GM19324 (cell line): ENCODE measurements at regions not wholly inside any gene's neighbourhood (a gene's known extent, or its start where the extent isn't known, plus 50 kb on each side); places are given as distances from the start of the nearest gene placed in this dataset.
"Not testable (repeated sequence)": the region's sequence is repeated elsewhere in the genome, so short reads cannot be mapped to it uniquely, and the experiment has no call there.

ENCODE experiments used
- ATAC-seq: cut with Tn5 transposase; IDR thresholded peaks from one replicate; pipeline ENCODE4 v1.9.1; 2021; ENCODE audit warnings: mild to moderate bottlenecking, moderate library complexity; ENCODE audit not compliant: unreplicated experiment, low FRiP score

DNA sequence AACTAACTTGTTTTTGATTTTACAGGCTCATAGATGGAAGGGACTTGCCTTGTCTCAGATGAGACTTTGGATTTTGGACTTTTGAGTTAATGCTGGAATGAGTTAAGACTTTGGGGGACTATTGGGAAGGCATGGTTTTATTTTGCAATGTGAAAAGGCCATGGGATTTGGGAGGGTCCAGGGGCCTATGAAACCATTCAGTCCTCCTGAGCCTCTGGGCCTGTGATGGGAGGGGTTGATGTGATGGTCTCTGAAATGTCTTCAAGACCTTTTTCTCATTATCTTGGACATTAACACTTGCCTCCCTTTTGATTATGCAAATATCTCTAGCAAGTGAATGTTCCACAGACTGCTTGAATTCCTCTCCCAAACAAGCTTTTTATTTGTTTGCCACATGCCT lies 346.0 kb upstream of the DIPK2B start:
- not testable (repeated sequence) for ATAC-seq

GRCh38 chrX:45540181-45540580 lies 339.5 kb upstream of the DIPK2B start:
- ATAC-seq, result no peak

DNA sequence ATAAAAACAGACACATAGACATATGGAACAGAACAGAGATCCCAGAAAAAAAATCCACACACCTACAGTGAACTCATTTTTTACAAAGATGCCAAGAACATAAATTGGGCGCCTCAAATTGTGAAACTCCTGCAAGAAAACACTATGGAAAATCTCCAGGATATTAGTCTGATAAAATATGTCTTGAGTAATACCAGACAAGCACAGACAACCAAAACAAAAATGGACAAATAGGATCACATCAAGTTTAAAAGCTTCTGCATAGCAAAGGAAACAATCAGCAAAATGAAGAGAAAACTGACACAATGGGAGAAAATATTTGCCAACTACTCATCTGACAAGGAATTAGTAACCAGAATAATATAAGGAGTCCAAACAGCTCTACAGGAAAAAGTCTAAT lies 337.3 kb upstream of the DIPK2B start:
- ATAC-seq, result no peak

GRCh38 chrX:45527834-45528233 lies 327.2 kb upstream of the DIPK2B start:
- ATAC-seq, result no peak

DNA sequence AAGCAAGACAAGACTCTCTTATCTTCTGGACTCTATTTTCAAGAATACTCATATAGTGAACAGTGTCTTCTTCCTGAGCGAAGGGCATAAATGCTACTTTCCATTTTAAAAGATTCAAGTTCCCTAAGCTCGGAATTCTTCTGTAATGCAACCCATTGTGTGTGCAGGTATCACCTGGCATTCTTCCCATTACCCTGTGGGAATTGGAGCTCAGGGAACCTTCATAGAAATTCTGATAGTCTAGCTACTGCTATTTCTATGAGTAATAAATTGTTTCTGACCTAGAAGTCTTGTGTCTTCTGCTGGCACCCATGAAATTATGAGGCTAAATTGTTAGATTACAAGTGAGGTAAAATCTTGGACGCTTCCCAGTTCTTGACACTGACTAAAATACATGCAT lies 324.1 kb upstream of the DIPK2B start:
- no peak for ATAC-seq

- no peak for ATAC-seq
These were observed 323.6 kb upstream of the DIPK2B start for GRCh38 chrX:45524296-45524695.

DNA sequence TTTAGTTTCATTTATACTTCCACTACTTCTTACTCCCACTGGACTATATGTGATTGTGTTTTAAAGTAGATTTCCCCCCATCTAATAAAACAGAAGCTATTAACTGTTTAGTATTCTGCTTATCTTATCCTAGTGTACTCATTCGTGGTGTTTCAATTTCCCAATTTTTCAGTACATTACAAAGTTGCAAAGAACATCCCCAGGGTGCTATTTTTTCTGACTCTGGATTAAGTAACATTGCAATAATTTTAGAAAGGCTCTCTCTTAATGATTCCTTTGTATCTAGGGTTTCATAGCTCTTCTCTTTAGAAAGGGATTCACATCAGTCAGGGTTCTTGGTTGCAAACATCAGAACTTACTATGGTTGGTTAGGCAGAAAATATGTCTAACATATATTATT lies 317.9 kb upstream of the DIPK2B start:
- ATAC-seq, result no peak

- ATAC-seq, result no peak
These were observed 316.7 kb upstream of the DIPK2B start for GRCh38 chrX:45517090-45517973.

DNA sequence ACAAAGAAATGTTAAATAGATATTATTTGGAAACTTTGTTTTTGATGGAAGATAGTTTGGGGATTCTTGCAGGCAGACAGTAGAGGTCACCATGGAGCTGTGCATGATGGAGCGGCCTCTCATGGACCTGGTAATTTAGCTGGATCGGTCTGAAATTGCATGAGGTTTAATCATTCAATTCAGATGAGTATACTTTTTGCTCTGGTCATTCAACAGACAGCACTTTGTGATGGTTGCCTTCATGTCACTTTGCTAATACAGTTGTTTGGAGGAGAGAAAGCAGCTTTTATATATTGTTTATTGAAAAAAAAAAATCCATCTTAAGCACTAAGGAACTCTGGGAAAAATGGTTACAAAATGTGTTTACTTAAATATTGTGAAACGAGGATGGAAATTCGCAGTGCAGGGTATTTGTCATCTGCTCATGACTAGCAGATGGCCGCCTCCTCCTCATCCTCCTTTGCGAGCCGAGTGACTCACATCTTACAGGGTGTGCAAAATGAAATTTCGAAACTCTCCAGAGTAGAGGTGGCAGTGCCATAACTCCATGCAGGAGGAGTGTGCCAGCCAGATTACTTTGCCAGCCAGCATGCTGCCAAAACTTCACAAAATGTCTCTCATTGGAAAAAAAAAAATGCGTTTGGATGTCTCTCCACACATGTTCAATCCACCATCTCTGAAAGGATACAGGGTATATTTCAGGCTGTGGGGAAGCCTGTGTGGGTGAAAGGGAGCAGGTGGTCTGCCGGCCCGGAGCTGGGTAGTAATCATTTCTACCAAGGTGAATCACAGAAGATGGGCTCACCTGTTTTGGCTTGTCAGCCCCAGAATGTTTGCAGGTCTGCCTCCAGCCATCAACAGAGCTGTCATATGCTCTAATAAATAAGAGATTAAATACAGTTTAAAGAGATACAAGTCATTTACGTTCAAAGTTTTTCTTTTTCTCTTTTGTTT lies 314.9 kb upstream of the DIPK2B start:
- ATAC-seq, result no peak

- no peak for ATAC-seq
These were observed 312.4 kb upstream of the DIPK2B start for GRCh38 chrX:45513042-45513441.

GRCh38 chrX:45508454-45508853 lies 307.8 kb upstream of the DIPK2B start:
- ATAC-seq, result no peak

DNA sequence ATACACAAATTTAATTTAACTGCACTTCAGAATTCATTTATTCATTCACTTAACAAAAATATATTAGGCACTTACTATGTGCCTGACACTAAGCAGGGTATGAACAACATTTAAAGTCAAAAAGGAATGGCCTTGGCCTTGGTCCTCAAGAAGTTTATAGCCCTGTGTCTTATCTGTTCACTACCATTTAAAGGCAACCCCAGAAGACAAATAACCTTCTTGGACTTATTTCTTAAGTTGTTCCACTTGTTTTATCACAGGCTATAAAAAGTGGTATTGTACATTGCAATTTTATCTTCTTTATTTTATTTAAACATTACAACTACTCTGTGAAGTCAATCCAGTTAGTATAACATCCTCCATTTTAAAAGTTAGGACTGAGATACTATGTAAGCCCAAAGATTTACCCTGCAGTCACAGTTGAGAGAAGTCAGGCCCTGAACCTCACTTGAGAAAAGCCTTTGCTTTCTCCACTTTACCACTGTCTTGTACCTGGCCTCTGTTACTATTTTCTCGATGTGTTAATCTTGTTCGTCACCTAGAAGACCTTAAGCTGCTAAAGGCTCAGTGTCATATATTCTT lies 305.6 kb upstream of the DIPK2B start:
- no peak for ATAC-seq

- ATAC-seq, result no peak
These were observed 304.5 kb upstream of the DIPK2B start for GRCh38 chrX:45505214-45505613.

DNA sequence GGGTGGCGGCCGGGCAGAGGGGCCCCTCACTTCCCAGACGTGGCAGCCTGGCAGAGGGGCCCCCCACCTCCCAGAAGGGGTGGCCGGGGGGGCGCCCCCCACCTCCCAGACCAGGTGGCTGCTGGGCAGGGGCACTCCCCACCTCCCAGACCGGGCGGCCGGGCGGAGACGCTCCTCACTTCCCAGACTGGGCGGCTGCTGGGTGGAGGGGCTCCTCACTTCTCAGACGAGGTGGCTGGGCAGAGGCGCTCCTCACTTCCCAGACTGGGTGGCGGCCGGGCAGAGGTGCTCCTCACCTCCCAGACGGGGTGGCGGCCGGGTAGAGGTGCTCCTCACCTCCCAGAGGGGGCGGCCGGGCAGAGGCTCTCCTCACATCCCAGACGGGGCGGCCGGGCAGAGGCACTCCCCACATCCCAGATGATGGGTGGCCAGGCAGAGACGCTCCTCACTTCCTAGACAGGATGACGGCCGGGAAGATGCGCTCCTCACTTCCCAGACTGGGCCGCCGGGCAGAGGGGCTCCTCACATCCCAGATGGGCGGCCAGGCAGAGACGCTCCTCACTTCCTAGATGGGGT lies 303.2 kb upstream of the DIPK2B start:
- ATAC-seq, result not testable (repeated sequence)

DNA sequence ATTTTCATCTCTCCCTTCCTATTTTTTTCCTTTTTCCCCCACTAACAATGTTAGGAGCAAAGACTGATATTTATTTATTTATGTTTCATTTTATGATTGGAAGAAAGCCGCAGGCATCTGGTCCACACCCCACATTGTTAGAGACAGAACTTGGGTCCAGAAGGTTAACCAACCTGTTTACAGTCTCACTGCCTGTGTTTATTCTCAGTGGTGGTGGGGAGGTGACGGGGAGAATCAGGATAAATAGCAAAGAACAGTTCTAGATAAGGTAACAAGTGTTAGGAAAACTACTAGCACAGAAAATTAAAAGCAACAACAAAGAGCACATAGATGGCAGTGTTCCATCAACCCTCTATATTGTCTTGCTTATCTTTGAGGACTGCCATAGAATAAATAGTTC lies 301.7 kb upstream of the DIPK2B start:
- no peak for ATAC-seq

DNA sequence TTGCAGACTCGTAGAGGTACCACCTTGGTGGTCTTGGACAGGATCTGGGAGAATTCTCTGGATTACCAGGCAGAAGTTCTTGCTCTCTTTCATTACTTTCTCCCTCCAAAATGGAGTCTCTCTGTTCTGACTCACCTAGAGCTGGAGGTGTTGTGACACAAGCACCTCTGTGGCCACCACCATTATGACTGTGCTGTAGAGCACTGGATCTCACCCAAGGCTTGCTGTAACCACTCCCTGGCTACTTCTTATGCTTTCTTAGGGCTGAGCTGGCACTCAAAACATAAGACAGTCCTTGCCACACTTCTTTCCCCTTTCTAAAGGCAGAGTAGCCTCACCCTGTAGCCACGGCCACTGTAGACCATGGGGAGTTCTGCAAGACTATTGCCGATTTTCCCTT lies 296.6 kb upstream of the DIPK2B start:
- no peak for ATAC-seq

DNA sequence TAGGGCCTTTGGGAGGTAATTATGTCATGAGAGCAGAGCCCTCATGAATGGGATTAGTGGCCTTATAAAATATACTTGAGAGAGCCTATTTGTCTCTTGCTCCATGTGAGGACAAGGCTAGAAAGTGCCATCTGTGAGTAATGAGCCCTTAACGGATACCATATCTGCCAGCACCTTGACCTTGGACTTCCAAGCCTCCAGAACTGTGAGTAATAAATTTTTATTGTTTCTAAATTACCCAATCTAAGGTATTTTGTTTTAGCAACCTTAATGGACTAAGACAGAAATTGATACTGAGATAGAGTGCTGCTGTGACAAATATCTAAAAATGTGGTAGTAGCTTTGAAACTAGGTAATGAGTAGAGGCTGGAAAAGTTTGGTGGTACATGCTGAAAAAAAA lies 285.0 kb upstream of the DIPK2B start:
- no peak for ATAC-seq

DNA sequence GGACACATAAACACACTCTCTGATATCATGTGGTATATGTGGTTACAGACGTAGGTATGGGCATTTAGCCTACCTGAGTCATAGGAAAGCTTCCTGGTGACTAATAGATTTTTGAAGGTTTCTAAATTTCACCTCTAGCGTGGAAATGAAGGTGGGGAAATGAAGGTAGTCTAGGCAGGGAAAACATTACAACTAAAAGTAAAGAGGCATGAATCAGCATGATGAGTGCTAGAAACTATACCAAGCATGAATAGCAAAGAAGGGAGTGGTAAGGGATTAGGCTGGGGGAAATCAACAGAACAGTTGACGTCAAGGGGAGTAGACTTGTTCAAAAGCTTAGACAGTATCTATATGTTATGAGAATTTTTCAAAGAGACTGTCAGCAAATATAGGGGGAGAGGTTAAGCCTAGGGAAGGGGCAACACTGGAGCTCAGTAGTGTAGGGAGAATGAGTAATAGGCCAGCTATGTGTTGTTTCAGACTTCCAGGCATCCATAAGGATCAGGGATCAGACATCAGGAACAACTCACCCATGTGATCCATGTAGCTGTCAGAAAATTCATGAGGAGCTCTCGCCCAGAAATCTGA lies 279.3 kb upstream of the DIPK2B start:
- no peak for ATAC-seq

DNA sequence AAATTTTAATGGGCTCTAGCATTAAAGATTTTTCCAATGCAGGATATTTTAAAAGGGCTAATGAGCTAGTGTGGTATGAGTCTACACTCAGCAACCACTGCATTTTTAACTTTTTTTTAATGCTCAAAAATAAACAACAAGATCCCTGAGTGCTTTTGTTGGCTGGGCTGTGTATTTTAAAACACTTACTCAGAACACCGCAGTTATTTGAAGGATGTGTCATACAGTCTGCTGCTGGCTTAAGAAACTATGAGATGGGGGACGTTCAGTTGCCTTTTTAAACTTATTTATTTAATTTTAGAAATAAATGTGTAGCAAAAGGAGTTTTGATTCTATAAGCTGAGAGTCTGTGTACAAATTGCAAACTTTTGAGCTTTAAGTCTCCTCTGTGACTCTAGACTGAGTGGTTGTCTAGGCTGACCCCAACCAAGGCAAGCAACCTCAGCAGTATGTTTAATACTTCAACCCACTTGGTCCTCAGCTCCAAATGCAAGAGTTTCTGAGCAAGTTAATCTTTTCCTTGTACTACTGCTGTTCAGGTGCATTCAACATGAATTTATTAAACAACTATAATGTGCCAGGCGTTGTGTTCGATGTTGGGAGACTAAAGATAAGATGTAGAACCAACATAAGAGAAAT lies 278.6 kb upstream of the DIPK2B start:
- no peak for ATAC-seq

DNA sequence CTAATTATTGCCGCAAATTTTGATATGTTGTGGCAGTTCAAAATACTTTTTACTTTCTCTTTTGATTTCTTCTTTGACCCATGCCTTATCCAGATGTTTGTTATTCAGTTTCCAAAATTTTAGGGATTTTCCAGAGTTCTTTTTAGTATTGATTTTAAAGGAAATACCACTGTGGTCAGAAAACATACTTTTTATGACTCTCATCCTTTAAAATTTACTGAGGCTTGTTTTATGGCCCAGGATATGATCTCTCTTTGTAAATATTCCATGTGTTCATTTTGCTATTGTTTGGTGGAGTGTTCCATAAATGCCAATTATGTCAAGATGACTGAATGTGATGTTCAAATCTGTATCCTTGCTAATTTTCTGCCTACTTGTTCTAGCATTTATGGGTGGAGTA lies 272.3 kb upstream of the DIPK2B start:
- ATAC-seq, result no peak
